ENCODE measurements at regions not wholly inside any gene's neighbourhood (a gene's known extent, or its start where the extent isn't known, plus 50 kb on each side); places are given as distances from the start of the nearest gene placed in this dataset.

DNA sequence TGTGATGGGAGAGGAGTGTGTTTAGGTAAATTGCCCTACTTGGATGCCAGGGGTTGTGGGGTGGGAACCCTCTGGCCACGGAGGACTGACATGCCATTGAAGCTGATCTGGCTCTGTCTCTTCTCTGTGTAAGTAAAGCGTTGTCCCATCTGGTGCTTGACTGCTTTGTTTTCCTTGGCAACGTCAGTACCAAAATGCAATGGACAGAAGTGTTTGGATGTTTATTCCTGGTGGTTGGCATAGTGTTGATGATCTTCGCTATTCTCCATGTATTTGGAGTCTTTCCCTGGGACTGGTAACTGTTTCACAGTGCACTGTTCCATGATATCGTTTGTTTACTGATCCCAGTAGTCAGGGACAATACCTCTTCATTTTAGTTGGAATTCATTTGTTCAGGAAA, 130.5 kb upstream of the MCTP2 start:
- DNase-seq (ENCODE audit: low read depth in 2 of 2): no peak

DNA sequence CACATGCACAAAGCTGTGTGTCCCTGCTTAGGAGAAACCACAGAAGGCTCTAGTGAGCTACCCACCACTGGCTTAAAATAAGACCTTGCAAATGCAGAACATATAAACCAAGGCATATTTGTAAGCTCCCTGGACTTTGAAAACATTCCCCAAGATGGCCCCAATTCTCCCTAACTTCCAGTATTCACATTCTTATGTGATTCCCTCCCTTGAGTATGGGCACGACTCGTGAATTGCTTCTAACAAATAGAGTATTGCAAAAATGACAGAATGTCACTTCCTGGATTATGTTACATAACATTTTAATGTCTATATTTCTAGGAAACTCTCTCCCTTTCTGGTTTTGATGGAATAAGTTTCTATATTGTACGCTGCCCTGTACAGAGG, 131.8 kb upstream of the MCTP2 start:
- DNase-seq (ENCODE audit: low read depth in 2 of 2): no peak

- no peak for DNase-seq (ENCODE audit: low read depth in 2 of 2)
These were observed 132.3 kb upstream of the MCTP2 start for GRCh38 chr15:94098921-94099573.

GRCh38 chr15:94097552-94097951, 133.8 kb upstream of the MCTP2 start:
- DNase-seq (ENCODE audit: low read depth in 2 of 2): no peak

GRCh38 chr15:94094310-94094709, 137.1 kb upstream of the MCTP2 start:
- DNase-seq (ENCODE audit: low read depth in 2 of 2): no peak

DNA sequence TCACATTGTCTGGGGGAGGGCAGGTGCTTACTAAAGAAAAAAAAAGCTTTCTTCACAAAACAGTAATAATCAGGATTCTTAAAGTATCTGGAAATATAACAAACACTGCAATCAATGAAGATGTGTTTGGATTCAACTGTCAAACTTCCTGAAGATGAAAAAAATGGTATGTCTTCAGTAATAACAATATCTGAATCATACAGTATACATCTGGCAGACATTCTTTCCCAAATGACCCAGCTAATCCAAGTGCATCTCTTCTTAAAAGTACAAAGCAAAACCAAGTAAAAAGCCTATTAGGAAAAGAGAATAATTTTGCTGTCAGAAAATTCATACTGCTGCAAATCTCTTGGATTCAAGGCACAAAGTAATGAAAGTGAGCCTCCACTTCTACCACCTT, 145.0 kb upstream of the MCTP2 start:
- no peak for DNase-seq (ENCODE audit: low read depth in 2 of 2)

- DNase-seq (ENCODE audit: low read depth in 2 of 2): no peak
These were observed 147.8 kb upstream of the MCTP2 start for GRCh38 chr15:94083467-94084052.

DNA sequence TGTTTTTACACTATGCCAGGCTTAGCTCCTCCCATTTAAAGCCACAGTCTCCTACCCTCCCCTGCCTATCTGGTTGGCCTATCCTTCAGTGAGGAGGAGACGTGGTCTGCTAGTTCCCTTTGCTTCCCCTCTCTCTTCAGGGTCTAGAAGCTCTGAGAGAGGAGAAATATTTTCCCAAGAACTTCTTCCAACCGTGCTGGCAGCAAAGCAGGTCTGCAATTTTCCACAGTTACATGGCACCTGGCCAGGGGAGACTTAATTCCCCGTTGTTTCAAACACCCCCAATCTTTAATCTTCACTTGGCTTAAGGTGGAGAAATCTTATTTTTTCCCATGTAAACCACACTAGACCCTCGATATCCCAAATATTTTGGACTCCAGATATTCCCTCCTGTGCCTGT, 149.5 kb upstream of the MCTP2 start:
- DNase-seq (ENCODE audit: low read depth in 2 of 2): no peak

DNA sequence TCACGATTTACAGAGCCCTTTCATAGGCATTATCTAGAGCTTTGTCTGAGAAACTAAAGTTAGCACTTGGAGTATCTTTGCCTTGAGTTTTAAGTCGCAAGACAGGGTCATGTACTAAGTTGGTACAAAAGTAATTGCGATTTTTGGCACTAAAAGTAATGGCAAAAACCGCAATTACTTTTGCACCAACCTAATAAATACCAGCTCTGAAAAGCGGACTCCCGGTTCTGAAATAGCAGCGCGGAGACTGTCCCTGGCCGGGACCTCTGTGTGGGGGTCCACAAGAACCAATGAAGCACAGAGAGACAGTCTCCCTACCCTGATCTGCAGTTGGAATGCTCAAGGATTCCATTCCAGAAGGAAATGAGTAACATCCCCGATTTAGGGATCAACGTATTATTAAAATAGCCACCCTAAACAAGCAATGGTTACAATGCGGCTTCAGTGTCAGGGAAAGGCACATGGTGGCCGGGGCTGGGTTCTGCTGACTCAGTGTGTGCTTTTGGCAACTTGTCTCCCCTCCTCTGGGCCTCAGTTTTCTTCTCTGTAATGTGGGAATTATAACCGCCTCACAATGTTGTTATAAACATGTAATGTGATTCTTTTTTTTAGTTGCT, 150.3 kb upstream of the MCTP2 start:
- no peak for DNase-seq (ENCODE audit: low read depth in 2 of 2)

- DNase-seq (ENCODE audit: low read depth in 2 of 2): no peak
These were observed 150.9 kb upstream of the MCTP2 start for GRCh38 chr15:94080416-94080815.

GRCh38 chr15:94079968-94080367, 151.4 kb upstream of the MCTP2 start:
- no peak for DNase-seq (ENCODE audit: low read depth in 2 of 2)

DNA sequence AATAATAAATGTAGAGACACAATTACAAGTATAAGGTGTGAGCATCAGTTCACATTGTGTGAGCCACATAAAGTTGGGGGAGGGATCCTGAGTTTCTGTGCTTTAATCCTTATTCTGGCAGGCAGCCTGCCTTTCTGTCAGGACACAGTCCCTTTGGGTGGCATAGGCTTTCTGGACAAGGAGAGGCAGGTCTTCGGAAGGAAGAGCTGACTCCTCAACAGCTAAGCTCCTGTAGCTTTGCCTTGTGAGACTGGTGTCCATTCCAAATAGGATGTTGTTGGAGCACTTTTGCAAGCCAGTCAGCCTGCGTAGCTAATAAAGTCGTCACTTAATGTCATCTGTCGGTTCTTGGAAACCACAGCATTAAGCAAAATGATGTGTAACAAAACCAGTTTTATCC, 151.9 kb upstream of the MCTP2 start:
- no peak for DNase-seq (ENCODE audit: low read depth in 2 of 2)

GRCh38 chr15:94077938-94078337, 153.4 kb upstream of the MCTP2 start:
- no peak for DNase-seq (ENCODE audit: low read depth in 2 of 2)

- no peak for DNase-seq (ENCODE audit: low read depth in 2 of 2)
These were observed 156.0 kb upstream of the MCTP2 start for GRCh38 chr15:94075349-94075748.

DNA sequence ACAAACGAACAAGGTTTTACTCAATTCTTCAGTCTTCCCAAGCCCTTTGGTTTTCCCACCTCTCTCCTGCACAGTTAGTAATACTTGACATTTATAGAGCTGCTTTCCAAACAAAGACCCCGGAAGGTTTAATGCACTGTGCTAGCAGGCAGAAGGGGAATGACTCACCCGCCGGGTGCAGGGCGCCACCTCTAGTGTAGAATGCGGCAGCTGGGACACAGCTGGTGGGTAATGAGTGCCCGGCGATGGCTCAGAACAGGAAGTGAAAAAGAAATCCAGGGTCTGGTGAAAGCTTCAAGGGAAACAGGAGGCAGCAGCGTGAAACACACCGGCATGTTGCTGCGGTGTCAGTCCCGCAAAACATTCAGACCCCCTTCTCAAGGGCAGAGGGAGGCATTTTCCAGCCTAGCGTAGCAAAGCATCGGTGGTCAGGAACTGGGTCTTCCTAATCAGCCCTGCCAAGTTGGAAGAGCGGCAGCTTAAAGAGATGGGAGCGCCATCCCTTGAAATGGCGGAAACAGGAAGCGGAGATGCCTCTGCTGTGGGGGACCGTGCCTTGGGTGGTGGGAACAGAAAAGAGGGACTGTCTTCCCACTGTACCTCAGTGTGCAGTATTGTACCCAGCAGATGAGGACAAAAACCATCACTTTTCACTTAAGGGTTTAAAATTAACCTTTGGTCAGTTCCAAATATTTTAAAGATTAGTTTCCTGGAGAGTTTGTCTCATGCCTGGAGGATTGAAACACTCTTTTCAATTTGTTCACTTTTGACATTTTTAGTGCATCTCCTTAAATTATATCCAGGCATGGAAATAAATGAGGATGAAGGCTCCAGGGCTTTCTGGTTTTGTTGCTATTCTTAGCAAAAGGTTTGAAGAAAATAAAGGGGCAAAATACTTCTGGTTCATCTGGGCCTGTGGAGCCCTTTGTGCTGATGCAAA, 160.7 kb upstream of the MCTP2 start:
- DNase-seq (ENCODE audit: low read depth in 2 of 2): no peak

- no peak for DNase-seq (ENCODE audit: low read depth in 2 of 2)
These were observed 161.5 kb upstream of the MCTP2 start for GRCh38 chr15:94069844-94070243.

- no peak for DNase-seq (ENCODE audit: low read depth in 2 of 2)
These were observed 164.6 kb upstream of the MCTP2 start for GRCh38 chr15:94066811-94067210.

GRCh38 chr15:94066046-94066445, 165.3 kb upstream of the MCTP2 start:
- DNase-seq (ENCODE audit: low read depth in 2 of 2): no peak

GRCh38 chr15:94064676-94065313, 166.6 kb upstream of the MCTP2 start:
- no peak for DNase-seq (ENCODE audit: low read depth in 2 of 2)

DNA sequence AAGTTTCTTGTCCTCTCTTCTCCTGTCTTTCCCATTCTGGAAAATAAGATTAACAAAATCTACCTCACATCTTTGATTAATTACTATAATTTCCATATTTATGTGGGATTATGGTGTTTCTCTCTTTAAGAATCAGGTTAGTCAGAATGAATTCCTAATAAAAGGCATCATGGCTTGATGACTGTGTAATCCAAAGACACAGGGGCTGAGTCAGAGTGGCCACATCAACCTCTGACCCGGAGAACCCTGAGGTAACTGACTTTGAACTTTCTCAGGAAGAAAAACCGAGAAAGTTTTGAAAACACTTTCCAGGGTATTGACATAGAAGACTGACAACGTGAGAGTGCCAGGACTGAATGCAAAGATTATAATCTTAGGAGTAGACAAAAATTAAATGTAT, 170.3 kb upstream of the MCTP2 start:
- DNase-seq (ENCODE audit: low read depth in 2 of 2): no peak

DNA sequence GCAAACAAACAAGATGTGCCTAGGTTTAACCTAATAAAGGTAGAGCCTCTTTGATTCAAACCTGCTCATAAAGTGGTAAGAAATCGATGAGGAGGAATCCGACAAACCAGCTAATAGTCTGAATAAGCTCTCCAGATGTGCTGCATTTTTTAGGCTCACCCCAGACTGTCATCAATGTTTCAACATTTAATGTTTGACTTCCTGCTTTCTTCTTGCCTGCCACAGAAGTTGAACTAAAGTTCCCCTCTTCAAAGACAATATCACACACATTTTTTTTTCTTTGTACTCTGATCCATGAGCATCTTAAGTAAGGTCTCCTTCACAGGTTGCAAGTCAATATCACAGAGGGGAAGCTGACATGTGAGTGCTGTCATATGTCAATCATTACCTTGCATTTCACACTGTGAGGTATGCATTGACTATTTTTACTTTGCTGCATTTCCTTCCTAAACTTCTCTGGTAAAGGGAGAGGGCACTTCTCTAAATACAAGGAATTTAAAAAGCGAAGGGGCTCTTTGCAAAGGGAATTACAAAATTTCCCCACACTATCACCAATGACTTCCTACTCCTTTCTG, 172.3 kb upstream of the MCTP2 start:
- no peak for DNase-seq (ENCODE audit: low read depth in 2 of 2)

DNA sequence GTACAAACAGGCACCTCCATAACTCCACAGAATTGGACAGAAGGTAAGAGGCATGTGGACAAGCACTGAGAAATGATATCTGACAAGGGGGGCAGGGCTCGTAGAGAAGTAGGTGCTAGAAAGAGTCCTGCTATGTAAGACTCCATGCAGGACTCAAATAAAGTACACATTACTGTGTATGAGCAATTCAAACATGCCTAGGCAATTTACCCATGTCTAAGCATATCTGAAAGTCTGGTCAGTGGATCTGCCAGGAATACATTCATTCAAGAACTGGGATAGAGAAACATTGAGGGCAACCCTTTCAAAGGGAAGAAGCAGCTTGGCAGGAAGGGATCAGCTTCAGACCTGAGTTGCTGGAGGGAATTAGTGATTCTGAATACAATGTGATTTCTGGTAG, 174.1 kb upstream of the MCTP2 start:
- DNase-seq (ENCODE audit: low read depth in 2 of 2): no peak

Measured in activated CD8-positive, alpha-beta memory T cell treated with anti-CD3 and anti-CD28 coated beads for 4 hours (primary cell).